Endothelial cell of umbilical vein (primary cell): ENCODE measurements at regions not wholly inside any gene's neighbourhood (a gene's known extent, or its start where the extent isn't known, plus 50 kb on each side); places are given as distances from the start of the nearest gene placed in this dataset.

Experiments used
- BruUV-seq: library from RNA; stranded (reverse); fragments of 400-500 nt; replicated peaks from 2 replicates; lab custom pipeline; 2021; lab: Mats Ljungman, UMichigan
- CTCF ChIA-PET: fragments of 300-600, 350-600 bp; sonication (Branson Sonifier 250); formaldehyde crosslinking; loops from one replicate; lab custom pipeline; 2021; ENCODE audit warnings: antibody characterized with exemption, inconsistent platforms; lab: Charles Lee
- POLR2A ChIA-PET: fragments of 300-600, 350-600 bp; sonication (Branson Sonifier 250); formaldehyde crosslinking; loops from one replicate; lab custom pipeline; 2021; ENCODE audit warnings: antibody characterized with exemption, inconsistent platforms; lab: Charles Lee
- DNase-seq: peaks from one replicate; pipeline ENCODE4 v3.0.0-alpha.2; 2011; ENCODE audit warnings: low read depth, low spot score
- FAIRE-seq: peaks from 2 replicates; lab custom pipeline; 2011; peaks lifted over from hg19 to GRCh38; lab: Jason Lieb, UNC
- H2AFZ ChIP-seq: 2 replicates; pipeline ENCODE4 v1.6.0; 2012; ENCODE audit warnings: low read depth, low read length, control low read depth, inconsistent platforms
- H3K27ac ChIP-seq: 2 replicates; pipeline ENCODE4 v1.5.1; 2011; ENCODE audit warnings: low read depth, mild to moderate bottlenecking, control low read depth, low read length, moderate library complexity; ENCODE audit not compliant: insufficient read depth
- H3K27me3 ChIP-seq, 2 experiments: 2 replicates each; pipeline versions ENCODE4 v1.6.0 to v1.6.1; 2011; ENCODE audit warnings: low read length in 2 of 2, mixed read lengths in 1 of 2; ENCODE audit not compliant: control insufficient read depth in 2 of 2, insufficient read depth in 2 of 2
- H3K36me3 ChIP-seq, 2 experiments: 2 replicates in 1 of 2; 3 replicates in 1 of 2; pipeline ENCODE4 v1.5.1; 2011; ENCODE audit warnings: low read length in 2 of 2, mild to moderate bottlenecking in 1 of 2, moderate library complexity in 1 of 2; ENCODE audit not compliant: control insufficient read depth in 2 of 2, insufficient read depth in 2 of 2; ENCODE audit errors: extremely low read depth in 1 of 2
- H3K4me1 ChIP-seq: 3 replicates; pipeline ENCODE4 v1.5.1; 2011; ENCODE audit warnings: mild to moderate bottlenecking, low read length; ENCODE audit not compliant: control insufficient read depth, insufficient read depth; ENCODE audit errors: extremely low read depth
- H3K4me2 ChIP-seq: 2 replicates; pipeline ENCODE4 v1.6.1; 2011; ENCODE audit warnings: low read length, control low read depth, mixed read lengths; ENCODE audit not compliant: insufficient read depth
- H3K4me3 ChIP-seq, 3 experiments: fragments of 200-600 bp in 1 of 3; sonication (generic), shearing (Covaris generic) in 1 of 3; replicated peaks in 1 of 3; 2 replicates each; pipeline ENCODE4 v1.5.1; 2011 to 2016; ENCODE audit warnings: control low read depth in 3 of 3, low read length in 3 of 3, mild to moderate bottlenecking in 2 of 3, inconsistent platforms in 1 of 3, low read depth in 1 of 3, moderate library complexity in 1 of 3; ENCODE audit not compliant: insufficient read depth in 1 of 3
- H3K79me2 ChIP-seq: 2 replicates; pipeline ENCODE4 v1.6.0; 2012; ENCODE audit warnings: low read length, inconsistent platforms; ENCODE audit not compliant: control insufficient read depth, insufficient read depth
- H3K9ac ChIP-seq: replicated peaks from 2 replicates; pipeline ENCODE3; 2011; ENCODE audit warnings: low read length, control low read depth; ENCODE audit not compliant: insufficient read depth; ENCODE audit errors: extremely low read depth
- H3K9me1 ChIP-seq: replicated peaks from 3 replicates; pipeline ENCODE4 v1.6.0; 2011; ENCODE audit warnings: mild to moderate bottlenecking, low read length; ENCODE audit not compliant: control insufficient read depth, insufficient read depth; ENCODE audit errors: extremely low read depth
- H3K9me3 ChIP-seq: replicated peaks from 2 replicates; pipeline ENCODE4 v1.5.1; 2012; ENCODE audit warnings: low read length, inconsistent platforms; ENCODE audit not compliant: control insufficient read depth, insufficient read depth
- H4K20me1 ChIP-seq: replicated peaks from 2 replicates; pipeline ENCODE3; 2011; ENCODE audit warnings: mild to moderate bottlenecking, low read length; ENCODE audit not compliant: control insufficient read depth, insufficient read depth; ENCODE audit errors: extremely low read depth
- CTCF ChIP-seq, 2 donors: IDR thresholded peaks; 1 replicate in 1 of 2; 2 replicates in 1 of 2; pipeline ENCODE4 v1.5.1; 2011; ENCODE audit warnings: low read length in 2 of 2, mild to moderate bottlenecking in 2 of 2, moderate library complexity in 2 of 2, control low read depth in 1 of 2, inconsistent platforms in 1 of 2, low read depth in 1 of 2; ENCODE audit not compliant: insufficient read depth in 1 of 2; ENCODE audit errors: extremely low read depth in 1 of 2
- EZH2 ChIP-seq: IDR thresholded peaks from 2 replicates; pipeline ENCODE4 v1.6.1; 2012; ENCODE audit warnings: borderline replicate concordance, low read depth, mild to moderate bottlenecking, moderate library complexity, low read length, inconsistent platforms; ENCODE audit not compliant: severe bottlenecking
- FOS ChIP-seq: IDR thresholded peaks from 2 replicates; pipeline ENCODE4 v1.6.1; 2011; ENCODE audit warnings: mild to moderate bottlenecking, low read length, moderate library complexity, borderline replicate concordance; ENCODE audit not compliant: insufficient read depth
- GATA2 ChIP-seq: IDR thresholded peaks from 2 replicates; pipeline ENCODE4 v1.7.0; 2011; ENCODE audit warnings: low read depth, mild to moderate bottlenecking, moderate library complexity, mixed read lengths, low read length; ENCODE audit not compliant: insufficient read length, insufficient read depth
- JUN ChIP-seq: IDR thresholded peaks from 2 replicates; pipeline ENCODE4 v1.6.1; 2011; ENCODE audit warnings: borderline replicate concordance, low read depth; ENCODE audit not compliant: insufficient read length, insufficient read depth
- MAX ChIP-seq: IDR thresholded peaks from 2 replicates; pipeline ENCODE4 v1.6.1; 2011; ENCODE audit not compliant: insufficient read depth, insufficient read length
- MYC ChIP-seq: IDR thresholded peaks from one replicate; pipeline ENCODE4 v1.6.1; 2011; ENCODE audit warnings: mild to moderate bottlenecking, low read depth, low read length
- POLR2A ChIP-seq: IDR thresholded peaks from 2 replicates; pipeline ENCODE4 v1.6.1; 2012; ENCODE audit warnings: low read depth, mild to moderate bottlenecking, control low read depth, low read length
- POLR2AphosphoS5 ChIP-seq: IDR thresholded peaks from 2 replicates; pipeline ENCODE4 v1.6.1; 2012; ENCODE audit warnings: low read depth, mild to moderate bottlenecking, control low read depth, low read length, moderate library complexity; ENCODE audit not compliant: insufficient read depth
- dilution Hi-C: fragments of 300-500 bp; cut with MboI; formaldehyde crosslinking; loops from one replicate; pipeline ENCODE4 v1.15.0; 2019; ENCODE audit warnings: low sequenced_read_pairs; ENCODE audit not compliant: extremely low pct_ligation_motif_present
- intact Hi-C: fragments of 100-400 bp; cut with micrococcal nuclease; formaldehyde crosslinking; loops from one replicate; pipeline ENCODE4 v1.10.0; 2022

GRCh38 chr17:15095935-15096334, 169.2 kb downstream of the PMP22 start:
- Histone ChIP-seq H3K36me3 (no peaks in the 10 kb centered on the region), H3K27me3 (no peaks in the 10 kb centered on the region), H3K9ac (no peak overlapping the region), H3K4me1 (no peaks in the 10 kb centered on the region), H3K4me3 (no peak overlapping the region), H2AFZ (no peak overlapping the region), H3K27ac (no peak overlapping the region), H4K20me1 (no peaks in the 10 kb centered on the region), H3K4me2 (no peak overlapping the region), H3K9me1 (no peaks in the 10 kb centered on the region), H3K79me2 (no peaks in the 10 kb centered on the region), H3K9me3 (no peaks in the 10 kb centered on the region)
- CTCF ChIA-PET = no interaction called here
- TF ChIP-seq MAX (no peak), JUN (no peak), GATA2 (no peak), MYC (no peak), EZH2 (no peak), CTCF (IDR thresholded peaks at IDR 0.05; ENCODE audit: extremely low read depth in 1 of 2, insufficient read depth in 1 of 2, low read depth in 1 of 2, low read length in 2 of 2) (no peak), POLR2AphosphoS5 (no peak), FOS (no peak), POLR2A (no peak)
- dilution Hi-C loops (no loop called here), intact Hi-C loops (no loop called here)
- POLR2A ChIA-PET = no interaction called here
- no TSS peak for BruUV-seq
- DNase-seq (no peak), FAIRE-seq (no peak)
